HG02763 (cell line): ENCODE measurements at regions not wholly inside any gene's neighbourhood (a gene's known extent, or its start where the extent isn't known, plus 50 kb on each side); places are given as distances from the start of the nearest gene placed in this dataset.
"Not testable (repeated sequence)": the region's sequence is repeated elsewhere in the genome, so short reads cannot be mapped to it uniquely, and the experiment has no call there.

Source experiments
- ATAC-seq: cut with Tn5 transposase; IDR thresholded peaks from one replicate; pipeline ENCODE4 v1.9.1; 2021; ENCODE audit warnings: mild to moderate bottlenecking, moderate library complexity; ENCODE audit not compliant: unreplicated experiment

DNA sequence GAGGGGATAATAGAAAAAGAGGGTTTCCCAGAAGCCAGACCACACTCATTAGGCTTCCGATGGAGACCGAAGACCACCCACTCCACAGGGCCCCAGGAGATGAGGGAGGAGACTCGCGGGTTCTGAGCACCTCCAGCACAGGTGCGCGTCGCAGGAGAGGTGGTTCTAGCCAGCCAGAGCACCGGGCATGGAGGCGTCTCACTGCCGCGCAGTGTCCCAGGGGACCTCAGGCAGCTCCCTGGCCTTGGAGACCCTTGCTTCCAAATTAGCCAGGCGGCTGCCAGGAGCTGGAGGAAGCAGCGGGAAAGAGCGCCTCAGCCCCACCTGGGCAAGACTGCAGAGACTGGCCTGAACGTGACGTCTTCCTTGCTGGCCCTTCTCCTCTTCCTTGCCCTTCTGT, 115.4 kb upstream of the FBXL7 start:
- no peak for ATAC-seq

DNA sequence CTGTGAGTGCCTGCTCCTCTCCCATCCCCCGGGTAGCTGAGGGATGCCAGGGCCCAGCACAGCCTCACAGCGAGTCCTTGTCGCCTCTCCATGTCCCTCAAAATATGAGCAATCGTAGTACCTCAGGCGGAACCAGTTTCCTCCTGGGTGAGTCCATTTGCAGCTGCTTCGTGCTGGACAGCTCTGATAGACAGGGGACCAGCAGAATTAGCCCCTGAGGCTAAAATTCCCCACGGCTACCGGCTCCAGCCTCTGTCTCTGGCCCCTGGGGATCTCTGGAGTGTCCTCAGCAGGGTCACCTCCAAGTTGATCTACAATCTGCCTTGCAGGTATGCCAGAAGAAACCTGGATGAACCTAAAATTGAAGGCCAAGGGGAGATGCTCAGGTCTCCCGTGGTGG, 115.8 kb upstream of the FBXL7 start:
- ATAC-seq: no peak

DNA sequence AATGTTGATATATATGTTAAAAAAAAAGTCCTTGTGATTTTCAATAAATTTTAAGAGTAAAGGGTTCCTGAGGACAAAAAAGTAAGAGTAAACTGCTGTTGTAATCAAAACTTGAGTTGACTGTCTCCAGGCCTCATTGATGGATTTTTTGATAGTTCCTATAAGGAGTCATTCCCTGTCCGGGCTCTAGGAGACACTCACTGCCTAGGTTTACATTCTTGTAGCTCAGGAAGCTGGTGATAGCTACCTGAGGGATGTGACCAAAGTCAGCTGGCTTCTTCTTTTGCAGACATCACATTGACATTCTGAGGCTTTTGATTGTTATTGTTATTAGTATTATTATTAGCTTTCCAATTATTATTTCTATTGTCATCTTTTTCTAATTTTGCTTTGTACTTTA, 116.5 kb upstream of the FBXL7 start:
- ATAC-seq: no peak

GRCh38 chr5:15383021-15383420, 117.0 kb upstream of the FBXL7 start:
- no peak for ATAC-seq

- ATAC-seq: no peak
Observed at GRCh38 chr5:15377573-15378340, 122.2 kb upstream of the FBXL7 start.

- no peak for ATAC-seq
Observed at GRCh38 chr5:15376803-15377202, 123.2 kb upstream of the FBXL7 start.

DNA sequence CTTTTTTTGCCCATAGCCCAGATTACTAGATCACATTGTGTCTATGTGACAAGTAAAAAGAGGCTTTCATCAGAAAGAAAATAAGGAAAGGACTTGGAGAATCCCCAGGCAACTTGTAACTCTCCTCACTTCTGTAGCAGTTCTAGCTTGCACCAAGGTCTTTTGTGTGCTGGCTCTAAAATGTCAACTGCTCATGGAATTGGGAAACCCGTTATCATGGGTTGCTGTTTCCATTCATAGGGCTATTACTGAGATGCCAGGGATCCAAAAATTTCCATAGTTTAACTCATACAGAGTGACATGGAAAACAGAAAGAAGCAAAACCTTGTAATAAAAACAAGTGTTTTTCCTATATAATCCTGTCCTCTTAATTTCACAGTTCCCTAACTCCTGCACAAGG, 123.9 kb upstream of the FBXL7 start:
- no peak for ATAC-seq

DNA sequence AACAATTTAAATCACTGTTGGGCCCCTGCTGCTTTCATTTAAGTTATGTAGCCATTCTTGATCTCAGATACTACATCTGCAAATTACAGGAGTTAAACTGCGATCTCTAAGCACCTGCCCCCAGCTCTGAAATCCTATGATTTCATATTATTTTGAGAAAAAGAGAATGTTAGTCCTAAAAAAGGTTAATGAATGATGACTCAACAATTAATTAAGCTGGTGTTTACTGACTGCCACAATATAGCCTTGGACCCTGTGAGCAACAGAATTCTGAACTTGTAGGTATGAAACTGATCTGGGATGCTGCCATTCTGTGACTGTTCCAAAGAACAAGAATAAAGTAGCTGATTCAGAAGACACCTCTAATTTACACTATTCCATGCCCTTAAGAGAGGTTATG, 124.4 kb upstream of the FBXL7 start:
- no peak for ATAC-seq

GRCh38 chr5:15374886-15375285, 125.1 kb upstream of the FBXL7 start:
- ATAC-seq: no peak

GRCh38 chr5:15373151-15373550, 126.8 kb upstream of the FBXL7 start:
- ATAC-seq: no peak

DNA sequence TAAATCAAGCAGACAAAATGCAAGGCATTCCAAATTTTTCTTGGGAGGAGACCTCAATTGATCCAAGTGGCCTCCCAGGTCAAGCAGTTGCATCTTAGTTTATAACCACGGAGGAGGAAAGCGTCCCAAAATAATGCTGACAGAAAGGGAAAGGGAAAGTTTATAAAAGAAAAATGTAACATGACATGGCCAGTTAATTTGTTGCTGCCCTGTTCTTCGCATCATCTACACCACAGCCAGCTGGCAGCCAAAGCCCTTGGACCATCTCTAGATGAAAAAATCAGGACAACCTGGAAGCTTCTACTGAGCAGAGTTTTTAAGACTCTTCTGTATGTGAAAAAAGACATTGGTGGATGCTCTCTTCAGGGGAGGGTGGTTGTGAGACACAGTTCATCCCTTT, 128.8 kb upstream of the FBXL7 start:
- ATAC-seq: no peak

GRCh38 chr5:15368835-15369234, 131.1 kb upstream of the FBXL7 start:
- no peak for ATAC-seq

GRCh38 chr5:15367489-15367888, 132.5 kb upstream of the FBXL7 start:
- no peak for ATAC-seq

GRCh38 chr5:15366676-15367391, 133.1 kb upstream of the FBXL7 start:
- no peak for ATAC-seq

DNA sequence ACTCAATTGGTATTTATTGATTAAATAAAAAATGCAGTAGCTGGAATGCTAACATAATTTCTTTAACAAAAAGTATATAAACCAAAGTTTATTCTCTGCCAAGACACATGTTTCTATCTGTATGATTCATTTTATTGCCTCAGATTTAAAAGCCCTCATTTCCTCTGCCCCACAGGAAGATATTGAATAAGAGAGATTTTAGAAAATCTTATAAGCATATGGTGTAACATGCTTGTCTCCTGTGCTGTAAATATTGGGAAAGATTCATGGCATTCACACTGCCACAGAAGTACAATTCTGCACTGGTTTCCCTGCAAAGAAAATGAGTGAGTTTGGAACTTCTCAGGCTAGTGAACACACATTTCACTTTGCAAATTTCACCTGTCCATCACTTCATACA, 134.9 kb upstream of the FBXL7 start:
- ATAC-seq: no peak

GRCh38 chr5:15363601-15364000, 136.4 kb upstream of the FBXL7 start:
- no peak for ATAC-seq

DNA sequence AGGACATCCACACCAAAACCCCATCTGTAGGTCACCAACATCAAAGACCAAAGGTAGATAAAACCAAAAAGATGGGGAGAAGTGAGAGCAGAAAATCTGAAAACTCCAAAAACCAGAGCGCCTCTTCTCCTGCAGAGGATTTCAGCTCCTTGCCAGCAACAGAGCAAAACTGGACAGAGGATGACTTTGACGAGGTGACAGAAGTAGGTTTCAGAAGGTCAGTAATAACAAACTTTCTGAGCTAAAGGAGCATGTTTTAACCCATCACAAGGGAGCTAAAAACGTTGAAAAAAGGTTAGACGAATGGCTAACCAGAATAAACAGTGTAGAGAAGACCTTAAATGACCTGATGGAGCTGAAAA, 142.9 kb upstream of the FBXL7 start:
- ATAC-seq: not testable (repeated sequence)

DNA sequence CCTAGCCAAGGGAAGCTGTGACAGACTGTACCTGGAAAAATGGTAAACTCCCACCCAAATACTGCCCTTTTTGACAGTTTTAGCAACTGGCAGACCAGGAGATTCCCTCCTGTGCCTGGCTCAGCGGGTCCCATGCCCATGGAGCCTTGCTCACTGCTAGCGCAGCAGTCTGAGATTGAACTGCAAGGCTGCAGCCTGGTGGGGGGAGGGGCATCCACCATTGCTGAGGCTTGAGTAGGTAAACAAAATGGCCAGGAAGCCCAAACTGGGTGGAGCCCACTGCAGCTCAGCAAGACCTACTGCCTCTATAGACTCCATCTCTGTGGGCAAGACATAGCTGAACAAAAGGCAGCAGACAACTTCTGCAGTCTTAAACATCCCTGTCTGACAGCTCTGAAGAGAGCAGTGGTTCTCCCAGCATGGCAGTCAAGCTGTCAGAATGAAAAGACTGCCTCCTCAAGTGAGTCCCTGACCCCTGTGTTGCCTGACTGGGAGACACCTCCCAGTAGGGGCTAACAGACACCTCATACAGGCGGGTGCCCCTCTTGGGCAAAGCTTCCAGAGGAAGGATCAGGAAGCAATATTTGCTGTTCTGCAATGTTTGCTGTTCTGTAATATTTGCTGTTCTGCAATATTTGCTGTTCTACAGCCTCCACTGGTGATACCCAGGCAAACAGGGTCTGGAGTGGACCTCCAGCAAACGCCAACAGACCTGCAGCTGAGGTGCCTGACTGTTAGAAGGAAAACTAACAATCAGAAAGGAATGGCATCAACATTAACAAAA, 143.5 kb upstream of the FBXL7 start:
- ATAC-seq: not testable (repeated sequence)

- ATAC-seq: no peak
Observed at GRCh38 chr5:15354021-15354420, 146.0 kb upstream of the FBXL7 start.

GRCh38 chr5:15353086-15353645, 146.8 kb upstream of the FBXL7 start:
- no peak for ATAC-seq

DNA sequence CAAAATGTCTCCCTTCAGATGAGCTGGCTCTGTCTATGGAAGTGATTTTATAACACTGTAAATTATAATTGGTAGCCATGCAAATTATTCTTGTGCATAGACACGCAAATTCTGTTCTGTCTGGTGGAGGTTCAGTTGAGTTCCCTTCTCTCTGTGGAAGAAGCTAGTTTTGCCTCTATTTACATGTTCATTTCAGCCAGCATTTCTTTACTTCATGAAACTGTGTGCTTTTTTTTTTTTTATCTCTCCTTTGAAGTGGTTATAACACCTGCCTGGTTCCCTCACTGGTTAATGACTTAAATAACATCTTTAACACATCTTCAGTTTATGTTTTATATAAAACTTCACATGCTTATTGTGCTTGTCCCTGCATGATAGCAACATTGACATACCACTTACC, 149.4 kb upstream of the FBXL7 start:
- no peak for ATAC-seq

- ATAC-seq: no peak
Observed at GRCh38 chr5:15346738-15347137, 153.2 kb upstream of the FBXL7 start.
